22Rv1 (cell line): ENCODE measurements at regions not wholly inside any gene's neighbourhood (a gene's known extent, or its start where the extent isn't known, plus 50 kb on each side); places are given as distances from the start of the nearest gene placed in this dataset.

Source experiments
- ZFX ChIP-seq: fragments of 450-650 bp; IDR thresholded peaks from 2 replicates; pipeline ENCODE4 v1.6.1; 2017; ENCODE audit warnings: antibody characterized with exemption, borderline replicate concordance
- TF ChIP-seq, protein P1 (sequence below): fragments of 450-650 bp; IDR thresholded peaks from 2 replicates; pipeline ENCODE4 v1.5.1; 2017; ENCODE audit warnings: mild to moderate bottlenecking

GRCh38 chr20:52494244-52494643 is 302.7 kb upstream of the ZFP64 start:
- TF ChIP-seq, protein P1, sequence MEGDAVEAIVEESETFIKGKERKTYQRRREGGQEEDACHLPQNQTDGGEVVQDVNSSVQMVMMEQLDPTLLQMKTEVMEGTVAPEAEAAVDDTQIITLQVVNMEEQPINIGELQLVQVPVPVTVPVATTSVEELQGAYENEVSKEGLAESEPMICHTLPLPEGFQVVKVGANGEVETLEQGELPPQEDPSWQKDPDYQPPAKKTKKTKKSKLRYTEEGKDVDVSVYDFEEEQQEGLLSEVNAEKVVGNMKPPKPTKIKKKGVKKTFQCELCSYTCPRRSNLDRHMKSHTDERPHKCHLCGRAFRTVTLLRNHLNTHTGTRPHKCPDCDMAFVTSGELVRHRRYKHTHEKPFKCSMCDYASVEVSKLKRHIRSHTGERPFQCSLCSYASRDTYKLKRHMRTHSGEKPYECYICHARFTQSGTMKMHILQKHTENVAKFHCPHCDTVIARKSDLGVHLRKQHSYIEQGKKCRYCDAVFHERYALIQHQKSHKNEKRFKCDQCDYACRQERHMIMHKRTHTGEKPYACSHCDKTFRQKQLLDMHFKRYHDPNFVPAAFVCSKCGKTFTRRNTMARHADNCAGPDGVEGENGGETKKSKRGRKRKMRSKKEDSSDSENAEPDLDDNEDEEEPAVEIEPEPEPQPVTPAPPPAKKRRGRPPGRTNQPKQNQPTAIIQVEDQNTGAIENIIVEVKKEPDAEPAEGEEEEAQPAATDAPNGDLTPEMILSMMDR = no peak
- no peak for TF ChIP-seq ZFX
